Activated naive CD4-positive, alpha-beta T cell treated with Interleukin-2 at 50 U/mL for 16 hours (primary cell): ENCODE measurements at regions not wholly inside any gene's neighbourhood (a gene's known extent, or its start where the extent isn't known, plus 50 kb on each side); places are given as distances from the start of the nearest gene placed in this dataset.

ENCODE experiments used
- DNase-seq: peaks from one replicate; pipeline ENCODE4 v3.0.0-alpha.2; 2020

GRCh38 chr7:115704884-115705283 lies 325.7 kb downstream of the TFEC start:
- no peak for DNase-seq

DNA sequence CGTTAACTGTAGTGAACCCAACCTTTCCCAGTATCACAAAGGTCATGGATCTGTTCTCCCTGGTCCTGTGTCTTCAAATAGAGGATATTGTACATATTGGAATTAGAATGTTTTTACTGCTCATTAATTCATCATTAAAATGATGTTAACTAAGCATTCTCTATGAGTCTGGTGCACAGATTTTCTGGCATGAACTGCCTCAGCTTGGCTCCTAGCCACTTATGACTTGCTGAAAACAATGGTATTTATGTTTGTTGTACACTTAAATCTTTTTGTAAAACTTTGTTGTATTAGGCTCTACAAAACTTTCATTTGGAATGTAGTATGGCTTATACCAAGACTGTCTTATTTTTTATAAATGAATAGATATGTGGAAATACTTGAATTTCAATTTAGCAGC lies 329.4 kb downstream of the TFEC start:
- no peak for DNase-seq

DNA sequence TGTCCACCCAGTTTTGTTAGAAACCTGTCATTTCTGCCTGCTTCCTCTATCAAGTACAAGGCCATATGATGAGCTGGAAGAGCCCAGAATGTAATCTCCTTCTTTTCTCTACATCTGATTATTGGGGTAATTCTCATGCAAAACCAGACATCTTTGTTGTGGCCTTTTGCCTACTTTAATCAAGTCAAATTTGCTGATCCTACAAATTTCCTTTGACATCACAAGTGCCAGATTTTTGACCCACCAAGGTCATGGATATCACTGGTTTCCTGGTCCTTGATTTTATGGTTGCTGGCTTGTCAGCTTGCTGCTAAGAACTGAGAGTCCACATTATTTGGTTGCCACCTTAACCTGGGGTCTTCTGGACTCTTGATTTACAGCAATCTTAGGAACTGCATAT lies 336.1 kb downstream of the TFEC start:
- DNase-seq: no peak

- no peak for DNase-seq
Measured at GRCh38 chr7:115693779-115694178, 336.8 kb downstream of the TFEC start.

GRCh38 chr7:115689941-115690340 lies 340.6 kb downstream of the TFEC start:
- DNase-seq: no peak

DNA sequence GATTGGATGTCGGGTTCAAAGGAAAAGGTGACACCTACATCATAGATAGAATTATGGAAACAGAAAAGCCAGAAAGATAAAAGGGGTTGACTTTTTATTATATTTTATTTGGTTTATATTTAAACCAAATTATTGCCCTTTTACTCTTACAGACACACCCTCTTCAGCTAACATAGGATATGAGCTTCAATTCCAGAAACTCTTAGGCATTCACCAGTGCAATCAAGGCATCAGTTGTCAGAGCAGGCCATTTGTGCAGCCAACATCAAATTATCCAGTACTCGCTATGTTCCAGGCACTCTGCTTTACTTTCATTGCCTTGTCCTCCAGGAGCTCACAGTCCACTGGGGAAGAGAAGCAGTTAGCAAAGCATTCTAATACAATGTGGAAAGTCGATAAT lies 347.5 kb downstream of the TFEC start:
- no peak for DNase-seq

DNA sequence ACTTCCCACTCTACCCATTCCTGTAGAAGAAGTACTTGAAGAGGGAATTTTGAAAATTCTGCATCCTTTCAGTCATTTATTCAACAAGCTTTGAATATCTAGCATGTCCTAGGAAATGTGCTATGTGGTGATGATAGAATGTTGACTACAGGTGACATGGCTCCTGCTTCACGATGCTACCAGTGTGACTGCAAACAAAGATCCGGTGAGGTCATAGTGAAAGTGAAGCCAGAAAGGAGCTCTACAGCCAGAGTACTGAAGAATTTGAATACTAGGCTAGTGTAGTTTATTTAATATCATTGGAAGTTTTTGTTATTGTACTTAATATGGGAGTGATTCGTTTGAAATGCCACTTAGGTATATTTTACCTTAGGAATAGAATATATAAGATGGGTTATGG lies 348.1 kb downstream of the TFEC start:
- DNase-seq: no peak

DNA sequence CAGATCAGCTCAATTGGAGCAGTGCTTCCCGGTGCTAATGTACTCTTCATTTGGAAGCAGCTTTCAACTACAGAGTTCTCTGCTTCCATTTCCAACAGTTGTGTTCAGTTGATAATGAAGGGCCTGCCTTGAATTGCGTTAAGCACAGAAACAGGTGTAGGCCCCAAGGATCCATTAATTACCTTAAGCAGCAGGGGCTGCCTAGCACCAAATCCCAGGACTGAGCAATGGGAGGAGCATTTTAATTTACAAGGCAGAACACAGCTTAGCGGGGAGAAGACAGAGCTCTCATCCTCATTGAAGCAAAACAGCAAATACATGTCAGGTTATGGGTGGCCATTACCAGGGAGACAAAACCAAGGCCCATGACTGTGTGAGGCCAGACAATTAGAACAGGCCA lies 349.6 kb downstream of the TFEC start:
- DNase-seq: no peak

DNA sequence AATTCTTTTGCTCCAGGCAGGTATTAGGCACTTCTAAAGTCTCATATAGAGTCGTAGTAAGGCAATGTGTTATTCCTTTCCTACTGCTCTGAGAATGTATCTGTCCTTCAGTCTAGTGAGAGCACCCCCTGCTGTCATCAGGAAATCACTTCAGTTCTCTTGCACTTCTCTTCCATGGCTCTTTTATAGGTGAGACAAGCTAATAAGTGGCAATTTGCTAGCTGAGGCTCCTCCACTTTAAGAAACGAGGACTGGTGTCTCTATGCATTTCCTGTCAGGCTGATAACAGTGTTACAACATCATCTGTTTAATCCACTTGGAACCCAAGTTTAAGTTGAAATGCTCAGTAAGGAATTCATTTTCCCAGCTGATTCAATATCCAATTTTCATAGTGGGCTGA lies 350.6 kb downstream of the TFEC start:
- no peak for DNase-seq

GRCh38 chr7:115679423-115679822 lies 351.1 kb downstream of the TFEC start:
- no peak for DNase-seq

- DNase-seq: no peak
Measured at GRCh38 chr7:115678086-115678982, 352.2 kb downstream of the TFEC start.

DNA sequence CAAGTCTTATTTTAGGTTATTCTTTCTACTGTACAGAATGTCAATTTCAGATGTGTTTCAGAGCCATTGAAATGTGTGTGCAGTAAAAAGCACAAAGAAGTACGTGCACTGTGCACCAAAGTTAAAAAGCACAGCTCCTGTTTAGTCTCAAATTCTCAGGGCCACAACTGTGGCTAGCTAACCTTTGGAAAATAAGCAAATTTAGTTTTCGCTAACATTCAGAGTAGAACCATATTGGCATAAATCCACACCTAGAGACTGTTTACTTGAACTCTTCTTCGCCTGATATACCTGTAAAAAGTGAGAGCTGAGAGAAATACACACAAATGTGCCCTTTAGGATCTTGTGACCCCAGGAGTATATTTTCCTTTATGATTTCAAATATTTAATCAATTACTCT lies 353.9 kb downstream of the TFEC start:
- no peak for DNase-seq

GRCh38 chr7:115676080-115676479 lies 354.5 kb downstream of the TFEC start:
- DNase-seq: no peak

DNA sequence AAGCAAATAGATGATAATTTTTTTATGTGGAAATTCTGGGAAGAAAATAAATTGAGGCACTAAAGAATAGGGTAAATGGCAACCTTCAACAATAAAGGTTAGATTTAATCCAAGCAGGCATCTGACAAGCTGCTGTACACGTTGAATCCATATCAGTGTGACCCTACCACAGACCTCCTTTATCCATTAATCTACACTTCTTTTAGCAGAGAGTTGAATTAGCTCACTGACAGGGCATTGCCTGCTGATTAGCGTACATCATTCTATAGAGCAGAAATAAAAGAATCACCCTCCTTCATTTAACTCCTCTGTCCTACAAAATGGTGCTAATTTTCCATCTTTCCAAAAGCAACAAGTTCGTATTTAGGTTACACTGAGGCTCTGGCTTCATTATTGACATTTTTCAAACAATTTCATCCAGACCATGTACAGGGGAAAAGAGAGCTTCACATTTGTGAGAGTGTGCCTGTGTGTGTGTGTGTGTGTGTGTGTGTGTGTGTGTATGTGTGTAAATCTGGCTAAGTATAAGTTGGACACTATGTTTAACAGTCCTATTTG lies 356.0 kb downstream of the TFEC start:
- no peak for DNase-seq

DNA sequence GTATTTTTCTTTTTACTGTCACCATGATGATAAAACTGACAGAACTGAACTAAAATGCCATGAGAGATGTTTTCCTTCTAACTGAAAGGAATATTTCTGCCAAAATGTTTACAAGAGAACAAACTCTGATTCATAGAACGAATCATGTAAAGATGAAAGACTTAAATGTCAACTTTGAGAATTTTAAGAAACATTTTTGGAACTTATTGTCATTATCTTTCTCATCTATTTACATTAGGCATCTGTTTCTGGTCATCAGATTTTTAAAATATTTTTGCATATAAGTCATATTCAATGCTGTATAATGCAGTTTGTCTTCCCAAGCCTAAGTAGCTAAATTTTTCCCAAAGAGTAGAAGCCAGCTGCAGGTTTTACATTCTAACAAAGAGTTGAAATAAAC lies 358.5 kb downstream of the TFEC start:
- no peak for DNase-seq

- no peak for DNase-seq
Measured at GRCh38 chr7:115662676-115663075, 367.9 kb downstream of the TFEC start.

- DNase-seq: no peak
Measured at GRCh38 chr7:115662120-115662519, 368.4 kb downstream of the TFEC start.

DNA sequence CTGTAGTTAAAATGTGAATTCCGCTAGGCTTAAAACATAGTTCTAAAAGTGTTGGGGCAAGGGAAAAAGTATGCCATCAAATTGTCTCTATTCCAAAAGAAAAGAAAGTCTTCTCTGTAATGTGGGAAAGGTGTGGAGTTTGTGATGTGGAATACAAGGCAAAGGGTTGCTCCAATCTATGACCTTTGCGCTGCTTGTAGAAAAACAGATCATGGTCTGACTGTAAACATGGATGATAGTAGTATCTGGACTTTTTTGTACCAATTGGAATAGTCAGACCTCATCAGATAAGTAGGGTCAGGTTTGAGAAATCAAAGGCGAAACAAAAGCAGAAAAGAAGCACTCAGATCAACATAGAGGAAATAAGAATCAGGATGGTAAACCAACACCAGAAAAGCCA lies 372.3 kb downstream of the TFEC start:
- DNase-seq: no peak

DNA sequence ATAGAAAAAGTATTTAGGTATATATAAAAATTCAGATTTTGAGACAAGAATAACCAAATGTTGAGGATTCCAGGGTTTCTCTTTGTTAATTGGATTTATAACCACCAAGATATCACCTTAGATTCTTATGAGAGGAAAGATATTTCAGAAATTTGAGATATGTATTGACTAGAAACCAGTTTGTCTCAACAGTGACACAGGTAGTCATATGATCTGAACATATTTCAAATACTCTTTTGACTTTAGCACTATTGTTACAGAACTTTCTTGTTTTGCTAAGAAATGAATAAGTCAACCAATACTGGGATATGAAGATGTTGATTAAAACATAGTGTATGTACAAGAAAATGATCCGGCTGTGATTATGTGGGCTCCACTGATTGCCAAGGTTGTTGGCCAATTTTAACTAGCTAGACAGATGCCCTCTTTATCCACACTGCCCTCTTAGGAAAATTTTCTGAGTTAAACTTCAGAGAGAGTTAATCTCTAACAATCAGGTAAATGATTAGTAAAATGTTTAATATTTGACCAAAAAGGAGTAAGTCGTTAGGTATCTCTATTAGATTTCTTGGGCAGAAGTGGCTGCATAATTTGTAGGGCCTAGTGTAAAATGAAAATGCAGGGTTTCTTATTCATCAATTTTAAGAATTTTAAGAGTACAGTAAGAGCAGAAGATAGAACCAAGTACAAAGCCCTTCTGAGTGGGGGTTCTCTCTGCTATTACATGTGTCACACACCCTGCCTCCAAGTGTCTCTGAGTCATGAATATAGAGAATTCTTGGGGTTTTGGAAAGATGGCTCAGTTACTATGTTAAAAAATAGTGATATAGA lies 376.0 kb downstream of the TFEC start:
- DNase-seq: no peak

GRCh38 chr7:115649429-115649828 lies 381.1 kb downstream of the TFEC start:
- DNase-seq: no peak

DNA sequence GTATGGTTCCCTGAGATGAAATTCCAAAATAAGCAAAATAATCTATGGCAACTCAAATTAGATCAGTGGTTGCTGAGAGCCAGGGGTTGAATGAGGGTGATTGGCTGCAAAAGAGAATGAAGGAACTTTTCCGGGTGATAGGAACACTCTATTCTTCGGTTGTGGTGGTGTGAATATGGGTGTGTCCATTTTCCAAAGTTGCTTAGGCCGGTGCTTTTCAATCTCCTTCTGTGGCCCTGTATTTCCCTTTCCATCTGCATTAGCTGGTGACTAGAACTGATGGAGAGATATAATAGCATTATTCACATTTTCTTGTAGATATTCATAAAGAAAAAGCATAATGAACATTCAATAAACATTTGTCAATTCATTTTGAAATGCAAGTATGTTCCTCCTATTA lies 382.9 kb downstream of the TFEC start:
- DNase-seq: no peak

DNA sequence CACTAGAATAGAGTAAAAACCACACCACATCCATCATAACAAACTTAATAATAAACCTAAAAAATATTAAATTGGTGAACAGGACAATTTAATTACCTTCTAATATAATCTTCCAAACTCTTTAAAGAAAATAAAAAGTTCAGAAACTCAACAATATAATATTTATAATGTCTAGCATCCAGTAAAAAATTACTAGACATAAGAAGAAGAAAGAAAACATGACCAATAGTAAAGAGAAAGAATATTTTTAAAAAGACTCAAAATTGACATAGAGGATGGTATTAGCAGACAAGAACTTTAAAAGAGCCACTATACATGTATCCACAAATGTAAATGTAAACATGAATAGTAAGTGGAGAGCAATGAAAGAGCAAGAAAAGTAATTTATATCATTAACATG lies 388.4 kb downstream of the TFEC start:
- no peak for DNase-seq

- DNase-seq: no peak
Measured at GRCh38 chr7:115638853-115639252, 391.7 kb downstream of the TFEC start.

- no peak for DNase-seq
Measured at GRCh38 chr7:115637128-115637527, 393.4 kb downstream of the TFEC start.
